ENCODE measurements at regions not wholly inside any gene's neighbourhood (a gene's known extent, or its start where the extent isn't known, plus 50 kb on each side); places are given as distances from the start of the nearest gene placed in this dataset. TPM values are rescaled to one million over a fixed set of nuclear protein-coding genes. Genes with fewer than 3 reads are reported as not detected.

DNA sequence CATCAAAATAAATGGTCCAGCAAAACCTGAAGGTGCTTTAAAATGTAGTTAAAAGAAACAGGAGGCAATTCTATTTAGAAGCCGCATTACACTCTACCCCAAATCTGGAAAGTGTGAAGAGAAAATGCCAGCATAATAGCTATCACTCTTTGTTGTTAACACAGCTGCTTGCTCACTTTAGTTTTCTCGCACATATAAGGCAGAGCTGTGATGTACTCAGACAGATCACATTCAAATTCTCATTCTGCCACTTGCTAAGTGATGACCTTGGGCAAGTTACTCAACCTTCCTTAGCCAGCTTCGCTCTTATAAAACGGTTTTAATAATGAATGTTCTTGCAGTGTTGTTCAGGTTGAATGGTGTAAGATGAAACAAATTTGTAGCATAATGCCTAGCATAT, 56.0 kb upstream of the MGAT4C start:
- ChIA-PET POLR2A (no interaction called here), CTCF (no interaction called here)
- no peaks in the 10 kb centered on the region for H3K36me3 ChIP-seq (ENCODE audit: control insufficient read depth, insufficient read depth, low read length)
- H3K27me3 ChIP-seq (ENCODE audit: control insufficient read depth, insufficient read depth, low read length) = no peaks in the 10 kb centered on the region
- TF ChIP-seq, protein P1, sequence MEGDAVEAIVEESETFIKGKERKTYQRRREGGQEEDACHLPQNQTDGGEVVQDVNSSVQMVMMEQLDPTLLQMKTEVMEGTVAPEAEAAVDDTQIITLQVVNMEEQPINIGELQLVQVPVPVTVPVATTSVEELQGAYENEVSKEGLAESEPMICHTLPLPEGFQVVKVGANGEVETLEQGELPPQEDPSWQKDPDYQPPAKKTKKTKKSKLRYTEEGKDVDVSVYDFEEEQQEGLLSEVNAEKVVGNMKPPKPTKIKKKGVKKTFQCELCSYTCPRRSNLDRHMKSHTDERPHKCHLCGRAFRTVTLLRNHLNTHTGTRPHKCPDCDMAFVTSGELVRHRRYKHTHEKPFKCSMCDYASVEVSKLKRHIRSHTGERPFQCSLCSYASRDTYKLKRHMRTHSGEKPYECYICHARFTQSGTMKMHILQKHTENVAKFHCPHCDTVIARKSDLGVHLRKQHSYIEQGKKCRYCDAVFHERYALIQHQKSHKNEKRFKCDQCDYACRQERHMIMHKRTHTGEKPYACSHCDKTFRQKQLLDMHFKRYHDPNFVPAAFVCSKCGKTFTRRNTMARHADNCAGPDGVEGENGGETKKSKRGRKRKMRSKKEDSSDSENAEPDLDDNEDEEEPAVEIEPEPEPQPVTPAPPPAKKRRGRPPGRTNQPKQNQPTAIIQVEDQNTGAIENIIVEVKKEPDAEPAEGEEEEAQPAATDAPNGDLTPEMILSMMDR (IDR thresholded peaks at IDR 0.05; ENCODE audit: insufficient read depth, low read depth, low read length) = no peak
- H3K4me3 ChIP-seq (ENCODE audit: low read depth, low read length) = no peak overlapping the region
- DNase-seq (ENCODE audit: low read depth) = no peak

Small RNAs in the stretch of these regions (small RNA-seq; reads per million reads assigned to genes)
- not detected for gene AC079598.2 (ENCODE audit: insufficient read length, low read depth, low replicate concordance)
- gene AC079598.3 (ENCODE audit: insufficient read length, low read depth, low replicate concordance) = not detected
- not detected for gene AC079598.4 (ENCODE audit: insufficient read length, low read depth, low replicate concordance)
- gene CYCSP30 (ENCODE audit: insufficient read length, low read depth, low replicate concordance) = not detected
